Heart left ventricle (tissue), 16 donors: ENCODE measurements at regions not wholly inside any gene's neighbourhood (a gene's known extent, or its start where the extent isn't known, plus 50 kb on each side); places are given as distances from the start of the nearest gene placed in this dataset.

Experiments
- ATAC-seq, 4 donors: fragments of 200-7000 bp; cut with Tn5 transposase; one replicate each; pipeline ENCODE4 v1.9.1; 2020 to 2022; ENCODE audit warnings: moderate library complexity in 4 of 4, mild to moderate bottlenecking in 3 of 4, moderate number of reproducible peaks in 1 of 4
- DNase-seq, 5 donors: peaks; one replicate each; pipeline ENCODE4 v3.0.0-alpha.2; 2020
- H3K27ac ChIP-seq, 12 donors: fragments of 200-600 bp; sonication (generic) in 4 of 12; one replicate each; pipeline versions ENCODE4 v1.5.0 to v1.8.0; 2016 to 2022; ENCODE audit warnings: mild to moderate bottlenecking in 2 of 12
- H3K27me3 ChIP-seq, 9 donors: fragments of 200-600 bp; sonication (generic) in 2 of 9; one replicate each; pipeline versions ENCODE4 v1.5.1 to v1.8.0; 2016 to 2022; ENCODE audit warnings: mild to moderate bottlenecking in 3 of 9
- H3K36me3 ChIP-seq, 9 donors: fragments of 200-600 bp; sonication (generic) in 2 of 9; one replicate each; pipeline versions ENCODE4 v1.5.0 to v1.8.0; 2018 to 2022; ENCODE audit warnings: mild to moderate bottlenecking in 2 of 9
- H3K4me1 ChIP-seq, 12 donors: fragments of 200-600 bp; sonication (generic) in 4 of 12; one replicate each; pipeline versions ENCODE4 v1.5.0 to v1.8.0; 2016 to 2022; ENCODE audit warnings: mild to moderate bottlenecking in 3 of 12
- H3K4me3 ChIP-seq, 12 donors: fragments of 200-600 bp; sonication (generic) in 4 of 12; one replicate each; pipeline versions ENCODE4 v1.5.0 to v1.8.0; 2017 to 2022; ENCODE audit warnings: mild to moderate bottlenecking in 9 of 12, moderate library complexity in 4 of 12
- H3K9me3 ChIP-seq, 12 donors: fragments of 200-600 bp; sonication (generic) in 4 of 12; one replicate each; pipeline versions ENCODE4 v1.5.0 to v1.8.0; 2016 to 2022; ENCODE audit warnings: mild to moderate bottlenecking in 1 of 12
- POLR2A ChIP-seq, 2 donors: fragments of 450-650 bp; IDR thresholded peaks; one replicate each; pipeline ENCODE4 v1.6.1; 2017; ENCODE audit warnings: antibody characterized with exemption in 2 of 2, mild to moderate bottlenecking in 2 of 2, moderate library complexity in 2 of 2
- WGBS, 4 donors: extraction: QIAGEN DNeasy Blood & Tissue Kit in 2 of 4; methylation state at CpG; one replicate each; pipeline versions ENCODE4 v1.1.5 to v1.1.7; 2013 to 2018; 5-methylcytosine and 5-hydroxymethylcytosine counted together
- intact Hi-C, 10 donors: fragments of 100-400 bp; cut with DNase I; formaldehyde crosslinking; loops; one replicate each; pipeline versions ENCODE4 v1.11.1 to v1.14.2; 2022
- TF ChIP-seq, protein P1 (sequence below), 12 donors: fragments of 200-600 bp; sonication (generic) in 4 of 12; IDR thresholded peaks; one replicate each; pipeline versions ENCODE4 v1.5.0 to v1.8.0; 2018 to 2022; ENCODE audit warnings: antibody characterized with exemption in 12 of 12, mild to moderate bottlenecking in 5 of 12
- donor health status: ischemic (EF 13 %, LVEDD 7.1; RV severe dilation, severe dysfunction).
- donor health status: healthy with polysubstance abuse.
- donor health status: DM: no; HTN: yes; CAD: no.
- donor health status: DM: no; HTN: no; CAD: no.
- donor health status: ischemic (EF 25% LVEDD 6.9; RV normal size, moderate dysfunction).
- donor health status: ischemic (EF 25% LVEDD 5.7; RV mildly dilated, moderate dysfunction).
- donor health status: healthy.
- donor health status: DM: yes; HTN: yes; CAD: no.
- donor health status: ischemic (EF 35%, LVEDD 5.7; RV mildly dilated, moderate dysfunction).
- donor health status: nonischemic (EF 11% LVEDD 7.7; RV severe dilation, severe dysfunction).
- donor health status: DM: yes; HTN: yes; CAD: no.
- donor health status: PGD.
- donor health status: ischemic (EF 29% LVEDD 5.4; RV normal size, mild dysfunction).
- donor health status: nonischemic (EF 23%, LVEDD 6.1; RV moderate dilation, normal function).

DNA sequence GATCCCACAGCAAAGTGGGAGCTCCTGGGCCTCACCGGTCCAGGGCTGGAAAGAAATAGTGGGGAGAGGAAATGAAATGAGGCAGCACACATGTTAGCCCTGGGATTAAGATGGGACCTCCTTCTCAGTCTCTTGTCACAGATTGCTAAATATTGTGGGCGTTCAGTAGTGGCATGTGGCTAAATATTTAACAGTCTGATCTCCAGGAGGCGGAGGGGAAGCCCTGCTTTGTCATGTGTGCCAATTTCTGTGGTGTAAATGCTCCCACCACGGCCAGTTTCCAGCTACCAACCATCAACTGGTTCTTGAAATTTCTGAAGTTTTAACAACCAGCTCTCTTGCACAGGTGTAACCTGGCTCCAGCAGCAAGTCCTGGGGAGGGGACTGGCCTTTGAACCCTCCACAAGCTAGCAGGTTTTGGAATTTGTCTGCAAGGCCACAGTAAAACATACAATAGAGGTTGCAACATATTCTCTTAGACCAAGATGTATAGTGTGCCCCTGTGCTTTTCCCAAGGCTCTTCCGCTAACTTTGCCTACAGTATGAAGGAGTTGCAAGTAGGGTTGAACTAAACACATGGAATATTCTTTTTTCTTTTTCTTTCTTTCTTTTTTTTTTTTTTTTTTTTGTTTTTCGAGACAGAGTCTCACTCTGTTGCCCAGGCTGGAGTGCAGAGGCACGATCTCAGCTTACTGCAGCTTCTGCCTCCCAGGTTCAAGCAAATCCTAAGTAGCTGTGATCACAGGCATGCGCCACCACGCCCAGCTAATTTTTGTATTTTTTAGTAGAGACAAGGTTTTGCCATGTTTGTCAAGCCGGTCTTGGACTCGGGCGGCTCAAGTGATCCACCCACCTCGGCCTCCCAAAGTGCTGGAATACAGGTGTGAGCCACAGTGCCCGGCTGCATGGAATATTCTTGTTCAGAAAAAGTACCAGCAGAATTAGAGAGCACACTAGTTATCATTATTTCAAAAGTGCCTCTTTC is 103.1 kb upstream of the PCBD1 start:
- WGBS, 4 donors = 88 to 93% (median 91%) methylated on average over 14 of the region's 14 CpGs
- Histone ChIP-seq H3K4me1 (no peaks in the 10 kb centered on the region), H3K4me3 (no peak overlapping the region), H3K9me3 (no peaks in the 10 kb centered on the region), H3K36me3 (no peaks in the 10 kb centered on the region), H3K27ac (no peak overlapping the region), H3K27me3 (peaks cover 0 to 11% (median 0%) of the 10 kb centered on the region in 9 donors)
- no peak for ATAC-seq
- TF ChIP-seq, protein P1, sequence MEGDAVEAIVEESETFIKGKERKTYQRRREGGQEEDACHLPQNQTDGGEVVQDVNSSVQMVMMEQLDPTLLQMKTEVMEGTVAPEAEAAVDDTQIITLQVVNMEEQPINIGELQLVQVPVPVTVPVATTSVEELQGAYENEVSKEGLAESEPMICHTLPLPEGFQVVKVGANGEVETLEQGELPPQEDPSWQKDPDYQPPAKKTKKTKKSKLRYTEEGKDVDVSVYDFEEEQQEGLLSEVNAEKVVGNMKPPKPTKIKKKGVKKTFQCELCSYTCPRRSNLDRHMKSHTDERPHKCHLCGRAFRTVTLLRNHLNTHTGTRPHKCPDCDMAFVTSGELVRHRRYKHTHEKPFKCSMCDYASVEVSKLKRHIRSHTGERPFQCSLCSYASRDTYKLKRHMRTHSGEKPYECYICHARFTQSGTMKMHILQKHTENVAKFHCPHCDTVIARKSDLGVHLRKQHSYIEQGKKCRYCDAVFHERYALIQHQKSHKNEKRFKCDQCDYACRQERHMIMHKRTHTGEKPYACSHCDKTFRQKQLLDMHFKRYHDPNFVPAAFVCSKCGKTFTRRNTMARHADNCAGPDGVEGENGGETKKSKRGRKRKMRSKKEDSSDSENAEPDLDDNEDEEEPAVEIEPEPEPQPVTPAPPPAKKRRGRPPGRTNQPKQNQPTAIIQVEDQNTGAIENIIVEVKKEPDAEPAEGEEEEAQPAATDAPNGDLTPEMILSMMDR (IDR thresholded peaks at IDR 0.05) = no peak
- no peak for TF ChIP-seq POLR2A (IDR thresholded peaks at IDR 0.05)
- intact Hi-C loops = no loop called here
- DNase-seq = no peak

DNA sequence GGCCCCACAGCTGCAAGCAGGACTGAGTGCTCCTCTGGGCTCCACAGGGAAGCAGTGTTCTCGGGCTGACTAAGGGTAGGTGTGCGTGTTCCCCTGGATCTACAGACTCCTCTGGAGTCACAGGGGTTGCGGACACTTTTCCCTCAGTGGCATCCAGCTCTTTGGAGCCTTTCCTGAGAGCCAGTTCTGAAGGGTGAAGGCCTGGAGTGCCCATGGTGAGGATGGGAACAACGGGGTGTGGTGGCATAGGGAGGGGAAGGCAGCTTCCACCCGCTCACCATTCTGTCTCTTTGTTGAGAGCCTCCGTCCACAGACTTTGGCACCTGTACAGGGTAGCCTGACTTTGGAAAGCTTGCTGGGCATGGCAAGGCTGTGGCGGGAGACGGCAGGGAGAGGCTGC is 104.1 kb upstream of the PCBD1 start:
- Histone ChIP-seq H3K4me1 (no peaks in the 10 kb centered on the region), H3K9me3 (no peaks in the 10 kb centered on the region), H3K36me3 (no peaks in the 10 kb centered on the region), H3K27me3 (peaks cover 0 to 11% (median 0%) of the 10 kb centered on the region in 9 donors), H3K4me3 (no peak overlapping the region), H3K27ac (no peak overlapping the region)
- WGBS, 4 donors = 75 to 89% (median 83%) methylated on average over 8 of the region's 8 CpGs
- intact Hi-C loops = no loop called here
- DNase-seq (no peak), ATAC-seq (no peak)
- TF ChIP-seq POLR2A (IDR thresholded peaks at IDR 0.05) = no peak
- TF ChIP-seq, protein P1 (IDR thresholded peaks at IDR 0.05) = no peak

GRCh38 chr10:70993051-70993450 is 104.7 kb upstream of the PCBD1 start:
- Histone ChIP-seq H3K27me3 (peaks cover 0 to 11% (median 0%) of the 10 kb centered on the region in 9 donors), H3K27ac (no peak overlapping the region), H3K36me3 (no peaks in the 10 kb centered on the region), H3K4me1 (no peaks in the 10 kb centered on the region), H3K9me3 (no peaks in the 10 kb centered on the region), H3K4me3 (no peak overlapping the region)
- DNase-seq (no peak), ATAC-seq (no peak)
- TF ChIP-seq POLR2A (IDR thresholded peaks at IDR 0.05) = no peak
- TF ChIP-seq, protein P1 (IDR thresholded peaks at IDR 0.05) = no peak
- 79 to 88% (median 83%) methylated on average over 4 of the region's 4 CpGs for WGBS, 4 donors
- intact Hi-C loops = no loop called here

- Histone ChIP-seq H3K4me1 (no peaks in the 10 kb centered on the region), H3K36me3 (no peaks in the 10 kb centered on the region), H3K9me3 (no peaks in the 10 kb centered on the region), H3K4me3 (no peak overlapping the region), H3K27me3 (peaks cover 0 to 11% (median 0%) of the 10 kb centered on the region in 9 donors), H3K27ac (no peak overlapping the region)
- TF ChIP-seq, protein P1 (IDR thresholded peaks at IDR 0.05) = no peak
- no peak for TF ChIP-seq POLR2A (IDR thresholded peaks at IDR 0.05)
- intact Hi-C loops = no loop called here
- DNase-seq (no peak), ATAC-seq (no peak)
Observed at GRCh38 chr10:70996549-70996948, 108.2 kb upstream of the PCBD1 start.
